GM19351 (cell line): ENCODE measurements at regions not wholly inside any gene's neighbourhood (a gene's known extent, or its start where the extent isn't known, plus 50 kb on each side); places are given as distances from the start of the nearest gene placed in this dataset.
A peak's percentile ranks its signal among the peaks of the same experiment; 100 is the strongest.

Experiments used
- ATAC-seq: cut with Tn5 transposase; IDR thresholded peaks from one replicate; pipeline ENCODE4 v1.9.1; 2021; ENCODE audit warnings: mild to moderate bottlenecking, moderate library complexity; ENCODE audit not compliant: unreplicated experiment

DNA sequence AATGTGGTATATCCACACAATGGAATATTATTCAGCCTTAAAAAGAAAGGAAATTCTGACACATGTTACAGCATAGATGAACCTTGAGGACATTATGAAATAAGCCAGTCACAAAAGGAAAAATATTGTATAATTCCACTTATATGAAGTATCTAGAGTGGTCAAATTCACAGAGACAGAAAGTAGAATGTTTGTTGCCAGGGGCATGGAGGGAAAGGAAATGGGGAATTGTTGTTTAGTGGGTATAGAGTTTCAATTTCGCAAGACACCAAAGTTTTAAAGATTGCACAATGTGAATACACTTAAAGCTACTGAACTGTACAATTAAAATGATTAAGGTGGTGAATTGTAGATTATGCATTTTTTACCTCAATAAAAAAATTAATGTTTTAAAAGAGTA, 92.9 kb downstream of the TXNL1 start:
- ATAC-seq: no peak

DNA sequence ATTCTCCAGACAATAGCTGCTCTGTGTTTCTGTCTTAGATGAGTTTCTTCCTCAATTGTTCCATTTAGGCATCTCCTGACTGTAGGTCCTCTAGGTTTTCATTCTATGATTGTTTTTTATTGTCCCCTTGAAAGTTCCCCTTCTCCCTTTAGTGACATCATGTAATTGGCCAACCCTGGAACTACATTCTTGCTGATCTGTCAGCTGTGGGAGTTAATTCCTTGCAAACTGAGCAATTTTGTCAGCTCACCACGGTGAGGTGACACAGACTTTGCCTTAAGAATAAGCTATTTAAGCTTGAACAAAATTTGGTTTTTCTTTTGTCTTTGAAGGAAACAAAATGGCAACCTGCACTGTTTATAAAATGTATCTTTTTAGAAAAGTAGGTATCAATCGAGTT, 95.9 kb downstream of the TXNL1 start:
- ATAC-seq: no peak

DNA sequence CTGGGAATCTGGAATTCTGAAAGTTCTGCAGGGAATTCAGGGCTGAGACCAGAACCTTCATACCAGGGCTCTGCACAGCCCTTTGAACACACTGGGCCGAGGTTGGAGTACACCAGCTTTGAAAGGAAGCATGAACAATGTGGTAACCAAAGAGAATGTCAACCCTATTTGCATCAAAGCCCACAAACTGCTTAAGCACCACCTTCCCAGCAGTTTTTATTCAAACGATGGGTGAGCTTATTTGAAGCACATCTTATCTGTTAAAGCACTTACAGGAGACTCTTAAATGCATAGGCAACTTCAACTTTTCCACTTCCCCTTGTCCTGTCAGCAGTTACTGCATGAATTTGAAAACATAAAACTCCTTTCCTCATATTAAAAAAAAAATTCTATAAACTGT, 96.6 kb downstream of the TXNL1 start:
- ATAC-seq: peak; percentile 75

DNA sequence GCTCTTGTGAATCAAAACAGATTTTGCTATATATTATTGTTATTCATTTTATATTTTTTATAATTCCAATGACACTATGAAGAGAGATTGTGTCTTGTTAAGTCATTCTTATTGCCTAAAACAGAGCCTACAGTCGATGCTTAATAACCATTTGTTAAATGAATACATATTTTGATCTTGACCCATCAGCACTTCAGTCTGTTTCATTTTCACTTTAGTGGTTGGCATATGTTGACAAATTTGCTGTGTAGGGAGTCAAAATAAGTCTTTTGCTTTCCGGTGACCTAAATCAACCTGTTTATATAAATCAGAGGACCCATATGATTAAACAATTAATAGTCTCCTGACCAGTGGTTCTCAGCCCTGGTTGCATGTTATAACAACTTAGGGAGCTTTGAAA, 97.1 kb downstream of the TXNL1 start:
- peak; percentile 10 for ATAC-seq

DNA sequence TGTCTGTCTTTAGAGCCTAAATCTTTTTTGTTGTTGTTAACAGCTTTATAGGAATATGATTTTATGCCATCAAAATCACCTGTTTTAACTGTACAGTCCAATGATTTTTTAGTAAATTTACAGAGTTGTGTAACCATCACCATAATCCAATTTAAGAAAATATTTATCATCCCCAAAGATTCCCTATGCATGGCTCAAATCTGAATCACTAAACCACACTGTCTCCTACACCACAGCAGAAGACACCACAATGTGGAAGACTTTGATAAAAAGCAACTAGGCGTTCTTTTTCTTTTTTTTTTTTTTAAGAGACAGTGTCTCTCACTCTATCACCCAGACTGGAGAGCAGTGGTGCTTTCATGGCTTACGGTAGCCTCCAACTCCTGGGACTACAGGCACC, 99.6 kb downstream of the TXNL1 start:
- no peak for ATAC-seq

DNA sequence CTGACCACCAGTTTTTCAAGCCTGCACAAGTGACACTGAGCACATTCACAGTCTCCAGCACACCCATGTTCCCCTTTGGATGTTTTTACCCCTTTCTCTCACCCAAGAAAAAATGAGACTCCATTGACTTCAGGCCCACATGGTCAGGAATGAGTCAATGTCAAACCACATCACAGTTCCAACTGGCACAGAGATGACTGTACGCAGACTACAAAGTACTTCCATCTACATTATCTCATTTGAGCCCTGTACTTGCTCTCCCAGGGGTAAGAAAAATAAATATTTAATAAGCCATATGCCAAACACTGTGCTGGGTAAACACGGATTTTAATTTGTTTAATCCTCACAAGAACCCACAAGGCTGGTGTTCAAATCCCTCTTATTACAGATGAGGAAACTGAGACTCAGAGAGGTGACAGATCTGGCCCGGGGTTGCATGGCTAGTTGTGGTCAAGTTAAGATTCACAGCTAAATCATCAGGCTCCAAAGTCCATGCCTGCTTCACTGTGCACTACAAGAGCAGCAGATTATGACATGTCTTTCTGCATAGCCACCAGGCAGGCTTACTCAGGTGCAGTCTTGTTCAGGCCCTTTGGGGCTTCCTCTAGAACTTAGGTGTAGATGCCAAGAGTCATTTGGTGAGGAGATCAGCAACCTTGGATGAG, 106.1 kb downstream of the TXNL1 start:
- peak; percentile 96 for ATAC-seq

DNA sequence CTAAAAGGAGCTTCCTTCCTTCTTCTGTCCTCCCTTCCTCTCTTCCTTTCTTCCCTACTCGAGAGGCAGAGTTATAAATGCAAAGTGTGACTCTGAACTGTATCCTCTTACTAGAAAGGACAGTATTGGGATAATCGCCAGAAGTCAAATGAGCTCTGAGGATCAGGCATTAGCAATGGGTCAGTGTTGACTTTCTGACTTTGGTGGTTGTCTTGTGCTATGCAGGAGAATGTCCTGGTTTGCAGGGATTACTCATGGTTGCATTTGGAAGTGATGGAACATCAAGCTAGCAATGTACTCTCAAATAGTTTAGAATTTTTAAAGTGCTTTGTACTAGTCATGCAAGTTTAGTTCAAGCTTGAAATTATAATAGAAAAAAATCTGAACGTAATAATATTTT, 115.6 kb downstream of the TXNL1 start:
- no peak for ATAC-seq

DNA sequence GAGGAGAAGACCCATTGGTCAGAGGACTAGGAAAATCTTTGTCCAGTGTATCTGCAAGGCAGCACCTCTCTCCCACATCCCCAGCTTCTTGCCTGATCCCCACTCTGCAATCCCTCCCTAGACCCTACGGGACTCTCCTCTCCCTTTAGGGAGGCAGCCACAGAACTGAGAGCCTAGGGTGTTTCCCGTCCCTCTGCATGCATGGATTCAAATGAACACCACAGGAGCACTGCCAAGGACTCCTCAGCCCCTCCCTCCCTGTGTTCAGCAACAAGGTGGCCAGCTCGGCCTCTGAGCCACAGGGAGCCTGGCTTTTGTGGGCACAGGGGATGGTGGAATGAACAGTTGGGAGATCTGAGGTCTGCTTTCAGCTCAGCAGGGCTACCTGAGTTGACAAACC, 117.1 kb downstream of the TXNL1 start:
- no peak for ATAC-seq

DNA sequence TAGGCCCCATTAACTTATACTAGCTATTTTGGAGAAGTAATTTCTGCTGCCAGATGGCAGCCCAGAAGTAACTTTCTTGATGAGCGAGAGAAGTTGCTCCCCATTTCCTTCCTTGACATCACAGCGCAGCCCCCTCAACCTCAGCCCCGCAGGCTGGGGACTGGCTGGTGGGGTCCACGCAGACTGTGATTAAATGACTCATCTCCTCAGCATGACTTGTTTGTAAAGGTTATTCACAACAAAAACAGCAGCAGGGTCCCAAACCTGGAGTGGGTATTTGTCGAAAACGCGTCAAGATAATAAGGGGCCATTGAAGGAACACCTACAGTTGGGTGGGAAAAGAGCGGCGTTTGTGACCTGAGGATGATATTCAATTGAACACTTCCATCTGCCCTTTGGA, 120.6 kb downstream of the TXNL1 start:
- no peak for ATAC-seq

DNA sequence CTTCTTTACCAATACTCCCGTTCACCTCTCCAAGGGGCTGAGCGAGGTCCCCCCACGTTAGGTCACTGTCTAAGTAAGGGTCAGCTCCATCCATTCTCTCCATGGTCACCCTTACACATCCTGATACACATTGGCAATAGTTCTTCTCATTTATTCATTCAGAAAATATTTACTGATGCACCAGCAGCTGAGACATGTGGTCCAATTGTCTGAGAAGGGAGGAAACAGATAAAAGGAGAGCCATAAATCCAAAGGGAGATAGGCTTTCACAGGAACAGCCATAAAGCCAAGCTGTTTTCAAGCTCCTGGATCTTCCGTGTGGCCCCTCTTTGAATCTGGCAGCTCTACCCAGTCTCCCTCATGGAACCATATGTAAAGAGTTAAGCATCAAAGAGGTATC, 121.2 kb downstream of the TXNL1 start:
- no peak for ATAC-seq

DNA sequence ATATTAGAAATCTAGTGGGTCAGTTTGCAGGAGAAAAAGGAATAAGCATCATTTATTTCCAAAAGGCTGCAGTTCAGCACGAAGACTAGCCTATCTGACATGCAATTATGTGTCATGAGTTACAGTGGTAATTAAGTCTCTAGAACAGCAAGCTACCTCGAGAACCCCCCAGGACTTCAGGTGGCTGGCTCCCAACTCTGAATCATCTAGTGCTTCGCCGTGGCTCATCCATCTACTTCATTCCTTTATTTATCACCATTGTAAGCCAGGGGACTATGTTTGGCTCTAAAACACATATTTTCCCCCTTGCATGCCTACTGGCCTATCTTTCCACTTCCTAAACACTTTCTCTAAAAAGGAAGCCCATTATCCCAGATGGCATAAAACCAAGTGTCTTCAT, 121.6 kb downstream of the TXNL1 start:
- ATAC-seq: no peak

DNA sequence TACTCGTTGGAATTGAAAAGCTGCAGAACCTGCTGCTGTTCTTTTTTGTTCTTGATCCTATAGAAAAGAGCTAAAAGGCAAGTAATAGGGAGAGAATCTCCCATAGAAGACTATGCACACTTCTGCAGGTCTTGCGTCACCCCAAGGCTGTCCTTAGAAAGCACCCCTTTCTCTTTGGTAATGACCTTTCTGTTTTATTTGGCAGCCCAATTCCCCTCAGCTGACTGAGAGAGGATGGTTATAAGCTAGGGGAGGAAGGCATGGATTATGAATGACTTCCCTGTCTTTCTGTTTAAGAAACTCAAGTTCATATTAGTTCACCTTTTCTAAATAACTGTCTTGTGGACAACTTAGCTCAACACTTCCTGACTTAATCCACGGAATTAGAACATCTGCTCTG, 122.9 kb downstream of the TXNL1 start:
- no peak for ATAC-seq

DNA sequence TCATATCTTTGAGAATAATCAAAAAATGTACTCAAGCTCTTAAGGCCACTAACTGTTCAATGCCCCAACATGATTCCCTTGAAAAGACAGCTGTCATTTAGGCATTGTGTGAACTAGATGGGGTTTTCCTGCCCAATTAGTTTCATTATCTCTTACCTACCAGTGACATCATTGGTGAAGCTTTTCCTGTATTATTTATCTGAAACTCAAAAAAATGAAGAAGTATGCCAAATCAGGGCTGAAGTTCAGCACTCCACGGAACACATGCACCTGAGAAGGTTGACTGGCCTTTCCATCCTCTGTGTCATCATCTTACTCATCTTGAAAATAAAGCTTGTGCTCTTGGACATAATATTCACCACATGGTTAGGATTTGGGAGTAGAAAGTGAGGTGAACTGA, 126.4 kb downstream of the TXNL1 start:
- ATAC-seq: peak; percentile 77

DNA sequence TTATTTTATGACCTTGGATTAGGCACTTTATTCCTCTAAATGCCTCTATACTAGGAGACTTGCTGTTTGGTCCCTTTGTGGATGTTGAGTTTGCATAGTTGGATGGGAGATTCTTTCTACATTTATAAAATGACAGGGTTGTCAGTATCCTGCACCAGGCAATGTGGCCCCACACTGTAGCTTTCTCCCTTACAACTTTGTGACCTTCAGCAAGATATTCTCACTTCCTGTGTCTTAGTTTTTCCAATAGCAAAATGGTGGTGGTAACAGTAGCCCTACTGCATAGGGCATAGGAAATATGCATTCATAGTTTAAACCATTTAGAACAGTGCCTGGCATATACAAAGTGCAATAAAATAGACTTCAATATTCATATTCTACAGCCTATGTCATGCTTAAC, 128.3 kb downstream of the TXNL1 start:
- ATAC-seq: no peak

DNA sequence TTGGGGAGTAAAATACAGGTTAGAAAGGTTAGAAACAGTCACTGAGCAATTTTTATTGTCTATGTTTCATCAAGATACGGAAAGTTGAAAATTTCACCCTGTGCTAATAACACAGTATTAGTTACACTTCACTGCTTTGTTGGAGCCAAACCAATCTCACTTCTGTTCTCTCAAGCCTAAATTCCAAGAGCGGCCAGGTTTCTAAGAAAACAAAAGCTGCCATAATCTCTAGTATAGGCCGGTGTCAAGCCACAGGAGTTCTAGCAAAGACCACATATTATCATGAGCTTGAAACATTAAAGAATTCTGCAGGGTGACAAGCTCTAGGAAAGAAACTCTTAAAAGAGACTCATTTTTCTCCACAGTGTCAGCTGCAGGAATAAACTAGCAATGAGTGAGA, 128.7 kb downstream of the TXNL1 start:
- no peak for ATAC-seq

DNA sequence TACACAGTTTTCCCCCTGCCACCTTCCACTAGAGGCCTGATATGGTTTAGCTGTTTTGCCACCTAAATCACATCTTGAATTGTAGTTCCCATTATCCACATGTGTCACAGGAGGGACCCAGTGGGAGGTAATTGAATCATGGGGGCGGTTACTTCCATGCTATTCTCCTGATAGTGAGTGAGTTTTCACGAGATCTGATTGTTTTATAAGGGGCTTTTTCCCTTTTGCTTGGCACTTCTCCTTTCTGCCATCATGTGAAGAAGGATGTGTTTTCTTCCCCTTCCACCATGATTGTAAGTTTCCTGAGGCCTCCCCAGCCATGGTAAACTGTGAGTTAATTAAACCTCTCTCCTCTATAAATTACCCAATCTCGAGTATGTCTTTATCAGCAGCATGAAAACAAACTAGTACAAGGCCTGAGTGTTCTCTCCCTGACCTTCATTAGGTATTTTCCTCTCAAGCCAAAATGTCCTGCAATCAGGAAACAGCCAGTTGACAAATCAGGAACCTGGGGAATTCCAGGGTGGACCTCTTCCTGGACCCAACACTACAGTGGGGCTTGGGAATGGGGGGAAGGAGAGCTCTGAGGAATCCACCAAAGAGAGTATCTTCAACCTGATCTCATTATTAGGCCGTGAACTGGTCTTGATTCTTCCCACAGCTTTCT, 129.9 kb downstream of the TXNL1 start:
- ATAC-seq: no peak

DNA sequence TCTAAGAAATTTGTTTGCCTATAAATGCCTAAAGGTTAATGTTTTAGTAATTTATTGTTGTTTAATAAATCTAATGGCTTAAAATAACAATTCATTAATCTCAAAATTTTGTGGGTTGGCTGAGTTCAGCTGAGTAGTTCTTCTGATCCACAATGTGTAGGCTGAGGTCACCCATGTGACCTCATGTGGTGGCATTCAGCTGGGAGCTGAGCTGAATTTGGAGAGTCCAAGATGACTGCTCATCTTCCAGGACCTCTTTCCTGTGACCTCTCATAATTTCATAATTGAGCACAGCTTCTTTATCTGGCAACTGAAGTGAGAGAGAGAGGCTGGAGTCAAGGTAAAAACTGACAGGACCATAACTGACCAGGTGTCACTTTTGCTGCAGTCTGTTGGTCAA, 132.4 kb downstream of the TXNL1 start:
- ATAC-seq: no peak

DNA sequence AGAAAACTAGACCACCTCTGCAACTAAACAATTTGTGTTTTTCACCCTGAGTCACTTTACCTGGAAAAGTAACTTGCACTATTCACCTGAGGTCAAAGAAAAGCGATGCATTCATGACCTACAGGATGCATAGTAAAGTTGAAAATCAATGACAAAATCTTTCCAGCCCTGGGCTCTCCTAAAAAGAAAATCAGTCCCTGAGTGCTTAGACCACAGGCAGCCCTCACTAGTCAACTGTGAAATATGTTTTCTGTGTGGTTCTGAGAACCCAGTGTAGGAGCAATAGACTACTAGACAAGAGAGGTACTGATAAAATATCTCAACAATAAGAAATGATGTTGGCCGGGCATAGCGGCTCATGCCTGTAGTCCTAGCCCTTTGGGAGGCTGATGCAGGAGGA, 133.1 kb downstream of the TXNL1 start:
- no peak for ATAC-seq

DNA sequence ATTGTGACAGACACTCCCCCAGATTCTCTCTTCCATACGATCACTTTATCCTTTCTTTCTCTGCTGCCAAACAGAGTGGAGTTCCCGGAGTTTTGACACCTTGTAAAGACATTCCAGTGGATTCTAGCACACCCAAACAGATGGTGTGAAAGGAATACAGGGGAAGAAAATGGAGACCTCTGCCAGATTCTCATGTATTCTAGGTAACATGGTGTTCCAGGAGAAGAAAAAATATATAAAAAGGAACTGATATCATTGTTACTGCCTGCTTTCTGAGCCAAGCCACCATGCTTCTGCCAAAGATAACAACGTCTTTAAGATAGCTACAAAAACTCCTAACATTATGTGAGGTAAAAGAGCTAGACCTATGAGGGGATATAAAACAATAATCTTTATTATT, 136.5 kb downstream of the TXNL1 start:
- no peak for ATAC-seq

DNA sequence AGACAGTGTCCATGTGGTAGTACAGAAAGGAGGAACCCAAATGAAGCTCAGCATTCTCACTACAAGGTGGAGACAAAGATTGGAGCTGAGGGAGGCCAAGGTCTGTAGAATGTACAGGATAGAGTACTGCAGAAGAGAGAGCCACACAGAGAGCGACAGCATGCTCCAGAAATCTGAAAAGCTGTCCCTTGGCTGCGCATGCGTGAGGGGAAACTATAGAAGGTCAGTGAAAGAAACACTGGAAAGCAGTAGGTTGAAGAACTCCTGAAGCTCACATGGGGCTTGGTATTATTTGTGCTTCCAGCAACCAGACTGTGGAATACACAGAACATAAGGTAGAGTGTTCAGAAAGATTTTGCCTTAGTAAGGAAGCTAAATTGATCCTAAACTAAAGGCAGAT, 142.5 kb downstream of the TXNL1 start:
- ATAC-seq: no peak

DNA sequence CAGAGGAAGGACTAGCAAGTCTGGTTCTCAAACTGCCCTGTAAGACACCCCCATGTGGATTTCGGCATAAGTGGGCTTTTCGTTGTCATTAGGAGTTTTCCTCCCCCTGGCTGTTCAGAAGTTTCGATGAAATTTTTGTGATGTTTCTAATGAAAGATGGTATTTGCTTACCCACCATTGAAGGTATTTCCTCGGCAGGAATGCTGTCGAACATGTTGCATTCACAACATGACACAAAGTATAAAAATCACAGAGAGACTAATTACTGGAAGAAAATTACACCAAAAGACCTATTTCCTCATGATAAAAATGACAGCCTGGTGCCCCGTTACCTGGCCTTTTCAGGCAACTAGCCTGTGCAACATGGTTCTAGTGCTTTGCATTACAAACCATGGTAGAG, 144.9 kb downstream of the TXNL1 start:
- no peak for ATAC-seq

DNA sequence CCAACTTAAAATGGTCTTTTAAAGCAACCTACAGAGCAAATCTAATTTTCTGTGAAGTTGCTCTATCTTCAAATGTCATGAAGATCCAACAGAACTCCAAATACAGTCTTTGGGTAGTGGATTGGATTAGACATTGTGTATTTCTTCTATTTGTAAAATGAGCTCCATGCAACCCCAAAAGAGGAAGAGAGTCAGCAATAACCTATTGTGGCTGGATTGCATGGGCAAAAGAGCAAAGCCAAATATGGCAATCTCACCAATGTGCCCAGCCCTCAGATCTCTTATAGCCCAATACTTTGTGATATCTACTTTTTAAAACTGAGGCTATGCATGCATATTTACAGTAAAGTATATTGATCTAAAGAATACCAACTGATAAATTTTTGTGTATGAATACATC, 146.3 kb downstream of the TXNL1 start:
- ATAC-seq: no peak

DNA sequence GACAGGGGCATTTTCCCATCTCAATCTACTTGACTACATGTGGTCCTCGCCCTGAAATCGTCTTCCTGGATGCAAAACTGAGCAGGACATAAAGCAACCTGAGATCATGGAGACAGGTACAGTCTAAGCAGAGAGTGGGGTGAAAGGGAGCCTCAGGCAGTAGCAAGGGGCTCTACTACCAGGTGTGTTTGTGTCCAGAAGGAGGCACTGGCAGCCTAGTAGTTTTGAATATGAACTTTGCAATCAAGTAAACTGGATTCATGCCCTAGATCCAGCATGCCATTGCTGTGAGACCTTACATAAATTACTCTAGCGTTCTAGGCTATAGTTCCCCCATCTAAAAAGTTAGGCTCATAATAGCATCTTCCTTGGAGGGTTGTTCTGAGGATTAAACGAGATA, 147.4 kb downstream of the TXNL1 start:
- no peak for ATAC-seq
